Superior temporal gyrus (tissue), 1 donor: ENCODE measurements at regions not wholly inside any gene's neighbourhood (a gene's known extent, or its start where the extent isn't known, plus 50 kb on each side); places are given as distances from the start of the nearest gene placed in this dataset.
"Not testable (repeated sequence)": the region's sequence is repeated elsewhere in the genome, so short reads cannot be mapped to it uniquely, and the experiment has no call there.

Experiments
- DNase-seq: peaks from one replicate; pipeline ENCODE4 v3.0.0-alpha.2; 2016; ENCODE audit errors: extremely low spot score

- not testable (repeated sequence) for DNase-seq
Measured at GRCh38 chr17:20842012-20842411, 200.8 kb downstream of the USP22 start.

- not testable (repeated sequence) for DNase-seq
Measured at GRCh38 chr17:20843261-20843660, 199.6 kb downstream of the USP22 start.

GRCh38 chr17:20843799-20844553 is 198.8 kb downstream of the USP22 start:
- not testable (repeated sequence) for DNase-seq

- peak; percentile 20 for DNase-seq
Measured at GRCh38 chr17:20848869-20849443, 193.9 kb downstream of the USP22 start.

GRCh38 chr17:20851591-20852238 is 191.1 kb downstream of the USP22 start:
- peak; percentile 47 for DNase-seq

- DNase-seq: peak; percentile 46
Measured at GRCh38 chr17:20852239-20852989, 190.4 kb downstream of the USP22 start.

GRCh38 chr17:20852990-20853370 is 189.8 kb downstream of the USP22 start:
- no peak for DNase-seq

GRCh38 chr17:20855910-20856470 is 186.8 kb downstream of the USP22 start:
- not testable (repeated sequence) for DNase-seq

- DNase-seq: not testable (repeated sequence)
Measured at GRCh38 chr17:20866444-20867209, 176.2 kb downstream of the USP22 start.

GRCh38 chr17:20867436-20867937 is 175.3 kb downstream of the USP22 start:
- not testable (repeated sequence) for DNase-seq

GRCh38 chr17:20867938-20868661 is 174.7 kb downstream of the USP22 start:
- DNase-seq: not testable (repeated sequence)

- DNase-seq: not testable (repeated sequence)
Measured at GRCh38 chr17:20868662-20869007, 174.2 kb downstream of the USP22 start.

GRCh38 chr17:20873173-20873572 is 169.6 kb downstream of the USP22 start:
- DNase-seq: not testable (repeated sequence)

- DNase-seq: not testable (repeated sequence)
Measured at GRCh38 chr17:20873688-20874328, 169.0 kb downstream of the USP22 start.

GRCh38 chr17:20877384-20877783 is 165.4 kb downstream of the USP22 start:
- DNase-seq: not testable (repeated sequence)

- no peak for DNase-seq
Measured at GRCh38 chr17:20890338-20890737, 152.5 kb downstream of the USP22 start.

- DNase-seq: not testable (repeated sequence)
Measured at GRCh38 chr17:20895426-20895825, 147.4 kb downstream of the USP22 start.

- no peak for DNase-seq
Measured at GRCh38 chr17:20896153-20896649, 146.6 kb downstream of the USP22 start.

- DNase-seq: not testable (repeated sequence)
Measured at GRCh38 chr17:20898726-20899125, 144.1 kb downstream of the USP22 start.
